ENCODE measurements at regions not wholly inside any gene's neighbourhood (a gene's known extent, or its start where the extent isn't known, plus 50 kb on each side); places are given as distances from the start of the nearest gene placed in this dataset.

GRCh38 chr14:50035214-50035613, 81.2 kb downstream of the VCPKMT start:
- POLR2A ChIA-PET (ENCODE audit: low non-redundant PET): no interaction called here
- BruUV-seq (replicated peaks): no TSS peak
- H3K4me3 ChIP-seq (ENCODE audit: low read depth, low read length, poor library complexity, severe bottlenecking): no peak overlapping the region
- H3K4me1 ChIP-seq (ENCODE audit: insufficient read depth, low read length, poor library complexity, severe bottlenecking): no peaks in the 10 kb centered on the region
- H3K27me3 ChIP-seq (replicated peaks; ENCODE audit: insufficient read depth, low read depth, low read length, poor library complexity): no peaks in the 10 kb centered on the region
- no peak overlapping the region for H3K27ac ChIP-seq (ENCODE audit: low read depth, low read length, poor library complexity, severe bottlenecking)
- no peak for DNase-seq (ENCODE audit: low spot score)
- TF ChIP-seq CTCF (conservative IDR thresholded peaks at IDR 0.05; ENCODE audit: low read depth, low read length) (no peak), EZH2 (IDR thresholded peaks at IDR 0.05; ENCODE audit: borderline replicate concordance, low read depth, low read length, poor library complexity, severe bottlenecking) (no peak)
- H3K9me3 ChIP-seq (ENCODE audit: low read depth, low read length, poor library complexity, severe bottlenecking): no peaks in the 10 kb centered on the region
- intact Hi-C loops (cut with micrococcal nuclease; ENCODE audit: unreplicated experiment): no loop called here
- H3K36me3 ChIP-seq (ENCODE audit: insufficient read depth, low read length, poor library complexity, severe bottlenecking): no peaks in the 10 kb centered on the region
- CTCF ChIA-PET: no interaction called here

- Histone ChIP-seq H3K36me3 (ENCODE audit: insufficient read depth, low read length, poor library complexity, severe bottlenecking) (no peaks in the 10 kb centered on the region), H3K4me1 (ENCODE audit: insufficient read depth, low read length, poor library complexity, severe bottlenecking) (no peaks in the 10 kb centered on the region), H3K27ac (ENCODE audit: low read depth, low read length, poor library complexity, severe bottlenecking) (no peak overlapping the region), H3K9me3 (ENCODE audit: low read depth, low read length, poor library complexity, severe bottlenecking) (no peaks in the 10 kb centered on the region), H3K4me3 (ENCODE audit: low read depth, low read length, poor library complexity, severe bottlenecking) (no peak overlapping the region), H3K27me3 (replicated peaks; ENCODE audit: insufficient read depth, low read depth, low read length, poor library complexity) (no peaks in the 10 kb centered on the region)
- ChIA-PET CTCF (no interaction called here), POLR2A (ENCODE audit: low non-redundant PET) (no interaction called here)
- no peak for DNase-seq (ENCODE audit: low spot score)
- intact Hi-C loops (cut with micrococcal nuclease; ENCODE audit: unreplicated experiment): no loop called here
- BruUV-seq (replicated peaks): no TSS peak
- TF ChIP-seq CTCF (conservative IDR thresholded peaks at IDR 0.05; ENCODE audit: low read depth, low read length): no peak
- no peak for TF ChIP-seq EZH2 (IDR thresholded peaks at IDR 0.05; ENCODE audit: borderline replicate concordance, low read depth, low read length, poor library complexity, severe bottlenecking)
Measured at GRCh38 chr14:50036211-50036610, 80.2 kb downstream of the VCPKMT start.

GRCh38 chr14:50036637-50037036, 79.7 kb downstream of the VCPKMT start:
- no peak overlapping the region for H3K4me3 ChIP-seq (ENCODE audit: low read depth, low read length, poor library complexity, severe bottlenecking)
- CTCF ChIA-PET: no interaction called here
- H3K9me3 ChIP-seq (ENCODE audit: low read depth, low read length, poor library complexity, severe bottlenecking): no peaks in the 10 kb centered on the region
- POLR2A ChIA-PET (ENCODE audit: low non-redundant PET): no interaction called here
- H3K36me3 ChIP-seq (ENCODE audit: insufficient read depth, low read length, poor library complexity, severe bottlenecking): no peaks in the 10 kb centered on the region
- H3K27me3 ChIP-seq (replicated peaks; ENCODE audit: insufficient read depth, low read depth, low read length, poor library complexity): no peaks in the 10 kb centered on the region
- no peak overlapping the region for H3K27ac ChIP-seq (ENCODE audit: low read depth, low read length, poor library complexity, severe bottlenecking)
- H3K4me1 ChIP-seq (ENCODE audit: insufficient read depth, low read length, poor library complexity, severe bottlenecking): no peaks in the 10 kb centered on the region
- BruUV-seq (replicated peaks): no TSS peak
- no peak for DNase-seq (ENCODE audit: low spot score)
- intact Hi-C loops (cut with micrococcal nuclease; ENCODE audit: unreplicated experiment): no loop called here
- TF ChIP-seq EZH2 (IDR thresholded peaks at IDR 0.05; ENCODE audit: borderline replicate concordance, low read depth, low read length, poor library complexity, severe bottlenecking): no peak
- TF ChIP-seq CTCF (conservative IDR thresholded peaks at IDR 0.05; ENCODE audit: low read depth, low read length): no peak

All from A673 (cell line).